RPMI8226 (cell line): ENCODE measurements at regions not wholly inside any gene's neighbourhood (a gene's known extent, or its start where the extent isn't known, plus 50 kb on each side); places are given as distances from the start of the nearest gene placed in this dataset.
"Not testable (repeated sequence)": the region's sequence is repeated elsewhere in the genome, so short reads cannot be mapped to it uniquely, and the experiment has no call there.

Experiments
- DNase-seq: peaks from one replicate; pipeline ENCODE4 v3.0.0-alpha.2; 2015

- DNase-seq, result no peak
Measured at GRCh38 chr2:150207979-150208378, 279.5 kb downstream of the RND3 start.

GRCh38 chr2:150204451-150204850, 283.0 kb downstream of the RND3 start:
- no peak for DNase-seq

- not testable (repeated sequence) for DNase-seq
Measured at GRCh38 chr2:150194816-150195215, 292.7 kb downstream of the RND3 start.

- no peak for DNase-seq
Measured at GRCh38 chr2:150192701-150193100, 294.8 kb downstream of the RND3 start.

GRCh38 chr2:150191349-150191748, 296.1 kb downstream of the RND3 start:
- DNase-seq, result no peak

- no peak for DNase-seq
Measured at GRCh38 chr2:150190546-150190945, 296.9 kb downstream of the RND3 start.

GRCh38 chr2:150188800-150189199, 298.7 kb downstream of the RND3 start:
- DNase-seq, result no peak

GRCh38 chr2:150188177-150188576, 299.3 kb downstream of the RND3 start:
- no peak for DNase-seq

GRCh38 chr2:150182566-150183235, 304.8 kb downstream of the RND3 start:
- DNase-seq, result no peak

GRCh38 chr2:150178591-150178990, 308.9 kb downstream of the RND3 start:
- DNase-seq, result no peak

GRCh38 chr2:150174971-150175421, 312.5 kb downstream of the RND3 start:
- no peak for DNase-seq

GRCh38 chr2:150174056-150174805, 313.2 kb downstream of the RND3 start:
- DNase-seq, result no peak

GRCh38 chr2:150171065-150171548, 316.4 kb downstream of the RND3 start:
- no peak for DNase-seq

- DNase-seq, result no peak
Measured at GRCh38 chr2:150169237-150169629, 318.2 kb downstream of the RND3 start.

GRCh38 chr2:150168595-150169236, 318.8 kb downstream of the RND3 start:
- no peak for DNase-seq

- DNase-seq, result no peak
Measured at GRCh38 chr2:150167711-150168110, 319.8 kb downstream of the RND3 start.

- no peak for DNase-seq
Measured at GRCh38 chr2:150166313-150167051, 321.0 kb downstream of the RND3 start.

- DNase-seq, result no peak
Measured at GRCh38 chr2:150165988-150166312, 321.5 kb downstream of the RND3 start.

GRCh38 chr2:150165442-150165841, 322.0 kb downstream of the RND3 start:
- no peak for DNase-seq

GRCh38 chr2:150162241-150162942, 325.1 kb downstream of the RND3 start:
- DNase-seq, result no peak

GRCh38 chr2:150160058-150160457, 327.4 kb downstream of the RND3 start:
- DNase-seq, result no peak

GRCh38 chr2:150159300-150159699, 328.2 kb downstream of the RND3 start:
- DNase-seq, result no peak

GRCh38 chr2:150156876-150157275, 330.6 kb downstream of the RND3 start:
- no peak for DNase-seq
